Tongue (tissue), 1 donor: ENCODE measurements at regions not wholly inside any gene's neighbourhood (a gene's known extent, or its start where the extent isn't known, plus 50 kb on each side); places are given as distances from the start of the nearest gene placed in this dataset.
A peak's percentile ranks its signal among the peaks of the same experiment; 100 is the strongest.
"Not testable (repeated sequence)": the region's sequence is repeated elsewhere in the genome, so short reads cannot be mapped to it uniquely, and the experiment has no call there.

Experiments used
- DNase-seq: peaks from one replicate; pipeline ENCODE4 v3.0.0-alpha.2; 2015

DNA sequence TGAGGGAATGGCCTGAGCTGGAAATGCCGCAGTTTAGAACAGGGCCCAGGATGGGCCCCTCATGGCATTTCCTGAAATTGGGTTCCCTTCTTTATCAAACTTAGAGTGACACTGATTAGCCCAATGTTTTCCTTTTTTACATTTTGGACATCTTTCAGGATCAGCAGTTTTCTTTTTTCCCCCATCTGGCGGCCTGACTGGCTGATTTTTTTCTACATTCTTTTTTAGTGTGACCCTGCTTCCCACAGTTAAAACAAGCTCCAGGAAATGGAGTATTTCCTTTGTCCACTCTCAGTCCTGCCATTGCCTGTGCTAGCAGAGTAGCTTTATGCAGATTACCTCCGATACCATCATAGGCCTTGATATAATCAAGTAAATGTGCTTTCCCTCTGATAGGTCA lies 185.8 kb upstream of the IGF1 start:
- DNase-seq = not testable (repeated sequence)

DNA sequence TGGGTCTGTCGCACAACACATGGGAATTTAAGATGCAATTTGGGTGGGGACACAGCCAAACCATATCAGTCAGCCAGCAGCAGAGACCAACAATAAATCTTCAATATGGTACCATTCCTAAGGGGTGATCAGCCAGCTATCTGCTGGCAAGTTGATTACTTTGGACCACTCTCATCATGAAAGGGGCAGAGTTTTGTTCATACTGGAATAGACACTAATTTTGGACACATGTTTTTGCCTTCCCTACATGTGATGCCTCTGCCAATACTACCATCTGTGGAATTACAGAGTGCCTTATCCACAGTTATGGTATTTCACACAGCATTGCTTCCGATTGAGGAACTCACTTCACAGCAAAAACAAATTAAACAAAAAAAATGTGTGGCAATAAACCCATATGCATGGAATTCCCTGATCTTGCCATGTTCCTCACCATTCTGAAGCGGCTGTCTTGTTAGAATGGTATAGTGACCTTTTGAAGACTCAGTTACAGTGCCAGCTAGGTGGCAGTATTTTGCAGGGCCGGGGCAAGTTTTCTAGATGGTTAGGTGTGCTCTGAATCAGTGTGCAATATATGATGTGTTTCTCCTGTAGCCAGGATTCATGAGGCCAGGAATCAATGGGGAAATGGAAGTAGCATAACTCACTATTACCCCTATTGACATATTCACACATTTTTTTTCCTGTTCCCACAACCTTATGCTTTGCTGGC lies 179.0 kb upstream of the IGF1 start:
- DNase-seq = no peak

DNA sequence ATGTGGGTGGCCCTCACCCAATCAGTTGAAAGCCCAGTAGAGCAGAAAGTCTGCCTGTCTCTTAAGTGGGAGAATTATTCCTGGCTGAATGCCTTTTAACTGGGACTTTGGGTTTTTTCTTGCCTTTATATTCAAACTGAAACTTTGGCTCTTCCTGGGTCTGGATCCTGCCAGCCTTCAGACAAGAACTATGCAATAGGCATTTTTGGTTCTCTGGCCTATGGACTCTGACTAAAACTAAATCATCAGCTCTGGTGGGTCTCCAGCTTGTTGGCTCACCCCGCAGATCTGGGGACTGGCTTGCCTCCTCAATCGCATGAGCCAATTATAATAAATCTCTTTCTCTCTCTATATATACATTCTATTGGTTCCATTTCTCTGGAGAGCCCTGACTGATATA lies 173.0 kb upstream of the IGF1 start:
- no peak for DNase-seq

DNA sequence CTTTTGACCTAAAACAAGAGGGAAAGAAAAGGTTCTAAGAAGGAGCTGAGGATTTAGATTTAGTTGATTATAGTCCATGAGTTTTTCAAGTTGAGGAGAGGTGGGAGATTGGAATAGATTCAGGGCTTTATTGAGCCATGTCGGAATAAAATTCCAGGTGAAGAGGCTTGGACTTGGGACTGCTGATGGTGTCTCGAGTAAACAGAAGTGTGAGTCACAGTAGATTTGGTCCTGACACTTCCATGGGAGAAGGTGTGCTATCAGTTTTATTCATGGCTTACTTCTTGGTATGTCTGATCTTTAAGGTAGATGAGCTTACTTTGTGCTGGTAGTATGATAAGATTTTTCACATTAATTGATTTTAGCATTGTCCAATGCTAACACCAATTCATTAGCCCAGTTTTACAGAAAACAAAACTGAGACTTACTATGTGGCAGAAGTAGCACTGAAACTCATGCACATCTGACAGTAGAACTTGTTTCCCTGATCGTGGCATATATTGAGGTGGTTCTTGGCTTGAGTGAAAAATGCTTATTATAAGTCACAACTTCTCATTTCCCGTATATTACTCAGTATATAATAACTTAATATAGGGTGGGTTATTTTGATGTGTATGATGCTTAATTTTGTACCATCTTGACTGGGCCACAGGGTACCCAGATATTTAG lies 172.4 kb upstream of the IGF1 start:
- DNase-seq = no peak

DNA sequence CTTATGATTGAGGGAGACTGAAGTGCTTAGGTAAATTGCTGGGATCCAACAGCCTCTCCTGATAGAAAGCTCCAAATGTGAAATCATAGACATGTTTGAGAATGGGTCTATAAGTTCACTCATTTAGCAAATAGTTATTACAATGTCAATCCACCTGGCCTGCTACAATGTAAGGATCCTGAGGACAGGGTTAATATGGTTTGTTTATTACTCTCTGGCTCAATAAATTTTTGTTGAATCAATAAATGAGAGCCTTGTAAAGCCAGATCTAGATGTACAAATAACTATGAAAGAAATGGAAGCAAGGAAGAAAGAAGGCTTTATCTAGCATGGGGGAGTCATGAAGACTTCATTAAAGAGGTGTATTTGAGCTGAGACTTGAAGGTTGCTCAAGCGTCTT lies 165.6 kb upstream of the IGF1 start:
- DNase-seq = no peak

DNA sequence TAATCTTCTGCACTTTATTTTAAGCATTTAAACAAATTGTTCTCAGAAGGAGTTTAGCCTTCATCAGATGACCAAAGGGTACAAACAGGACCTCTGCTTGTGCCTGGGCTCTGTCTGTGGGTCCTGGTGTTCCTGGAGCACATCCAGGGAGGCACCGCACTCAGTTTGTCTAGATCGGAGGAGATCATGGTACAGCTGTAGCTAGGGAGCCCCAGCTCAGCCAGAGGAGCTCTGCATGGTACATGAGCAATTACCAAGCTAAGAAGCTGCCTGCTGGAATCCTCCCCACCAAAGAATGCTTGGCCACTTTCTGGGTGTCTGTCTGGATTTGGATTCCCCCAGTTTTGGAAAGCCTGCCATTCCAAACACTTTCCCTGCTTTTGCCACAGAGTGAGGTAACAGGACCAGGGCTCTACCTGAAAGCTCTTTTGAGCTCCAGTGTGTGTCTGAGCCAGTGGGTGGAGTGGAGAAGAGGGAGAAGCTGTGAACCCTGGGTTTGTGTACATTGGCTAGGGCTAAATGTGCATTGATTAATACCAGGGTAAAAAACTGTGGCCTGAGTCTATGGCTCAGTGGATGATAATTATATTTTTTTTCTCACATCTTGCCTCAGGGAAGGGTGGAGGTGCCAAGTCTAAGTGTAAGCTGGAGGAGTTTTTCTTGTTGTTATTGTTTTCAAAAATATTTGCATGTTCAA lies 163.7 kb upstream of the IGF1 start:
- DNase-seq = no peak

DNA sequence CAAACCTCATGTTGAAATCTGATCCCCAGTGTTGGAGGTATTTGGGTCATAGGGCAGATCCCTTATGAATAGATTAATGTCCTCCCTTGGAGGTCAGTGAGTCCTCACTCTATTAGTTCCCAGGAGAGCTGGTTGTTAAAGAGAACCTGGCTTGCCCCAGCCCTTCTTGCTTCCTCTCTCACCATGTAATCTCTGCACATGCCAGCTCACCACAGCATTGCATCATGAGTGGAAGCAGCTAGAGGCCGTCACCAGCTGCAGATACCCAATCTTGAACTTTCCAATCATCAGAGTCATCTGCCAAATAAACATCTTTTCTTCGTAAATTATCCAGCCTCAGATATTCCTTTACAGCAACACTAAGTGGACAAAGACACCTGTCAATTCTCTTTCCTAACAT lies 161.8 kb upstream of the IGF1 start:
- DNase-seq = no peak

DNA sequence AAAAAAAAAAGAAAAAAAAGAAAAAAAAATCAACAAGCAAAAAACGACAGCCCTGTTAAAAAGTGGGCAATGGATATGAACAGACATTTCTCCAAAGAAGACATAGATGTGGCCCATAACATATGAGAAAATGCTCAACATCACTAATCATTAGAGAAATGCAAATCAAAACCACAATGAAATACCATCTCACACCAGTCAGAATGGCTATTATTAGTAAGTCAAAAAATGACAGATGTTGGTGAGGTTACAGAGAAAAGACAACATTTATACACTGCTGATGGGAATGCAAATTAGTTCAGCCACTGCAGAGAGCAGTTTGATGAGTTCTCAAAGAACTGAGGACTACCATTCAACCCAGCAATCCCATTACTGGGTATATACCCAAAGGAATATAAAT lies 160.3 kb upstream of the IGF1 start:
- not testable (repeated sequence) for DNase-seq

DNA sequence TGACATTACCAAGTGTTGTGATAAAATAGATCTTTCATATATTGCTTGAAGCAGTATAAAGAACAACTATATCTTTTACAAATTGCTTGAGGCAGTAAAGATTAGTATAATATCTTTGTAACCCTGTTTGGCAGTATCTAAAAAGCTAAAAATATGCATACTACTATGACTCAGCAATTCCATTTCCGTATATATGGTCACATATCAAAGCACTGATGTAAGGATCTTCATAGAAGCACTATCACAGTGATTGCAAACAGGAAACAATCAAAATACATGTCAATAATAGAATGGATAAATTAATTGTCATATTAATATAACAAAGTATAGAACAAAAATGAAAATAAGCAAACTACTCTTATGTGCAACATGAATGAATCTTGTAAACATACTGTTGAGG lies 158.4 kb upstream of the IGF1 start:
- DNase-seq = no peak

DNA sequence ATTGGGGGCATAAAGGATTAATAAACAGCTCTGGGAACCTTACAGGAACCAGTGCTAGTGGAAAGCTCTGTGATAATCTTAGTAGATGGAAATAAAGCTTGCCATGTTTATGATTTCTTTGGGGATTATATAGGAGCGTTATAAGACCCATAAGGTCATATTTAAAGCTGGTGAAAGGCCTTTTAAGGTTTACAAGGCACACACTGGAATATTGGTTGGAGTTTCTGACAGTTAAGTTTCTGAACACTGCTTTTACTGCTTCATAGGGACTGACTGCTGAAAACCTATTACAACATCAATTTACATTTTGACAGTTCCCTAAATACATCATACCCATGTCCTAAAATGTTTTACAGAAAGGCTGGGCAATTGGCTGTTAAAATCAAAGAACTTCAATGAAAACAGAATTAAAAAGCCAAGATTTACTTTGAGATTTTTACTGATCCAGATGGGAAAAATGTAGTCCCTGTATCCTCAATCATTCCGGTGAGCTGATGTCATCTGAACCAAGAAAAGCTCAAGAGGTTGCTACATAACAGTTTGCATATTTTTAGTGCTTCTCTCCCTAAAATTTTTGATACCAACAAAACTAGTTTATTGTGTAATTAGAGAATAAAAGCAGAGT lies 153.7 kb upstream of the IGF1 start:
- DNase-seq = no peak

DNA sequence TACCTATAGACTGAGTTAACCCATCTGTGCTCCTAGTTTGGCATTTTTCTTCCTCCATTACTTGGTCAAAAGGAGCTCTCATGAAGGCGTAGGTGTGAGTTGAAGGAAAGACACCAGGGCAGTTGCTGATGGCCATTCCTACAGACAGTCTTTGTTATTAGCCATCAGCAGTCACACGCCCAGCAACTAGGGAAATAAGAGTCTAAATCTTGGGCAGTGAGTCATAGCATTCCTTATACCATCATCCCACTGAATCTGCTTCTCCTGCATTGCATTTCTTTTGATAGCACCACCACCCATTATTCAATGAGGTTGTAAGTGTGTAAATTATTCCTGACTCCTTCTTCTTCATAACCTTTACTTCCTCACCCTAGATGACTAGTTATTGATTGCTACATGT lies 150.9 kb upstream of the IGF1 start:
- DNase-seq = no peak

DNA sequence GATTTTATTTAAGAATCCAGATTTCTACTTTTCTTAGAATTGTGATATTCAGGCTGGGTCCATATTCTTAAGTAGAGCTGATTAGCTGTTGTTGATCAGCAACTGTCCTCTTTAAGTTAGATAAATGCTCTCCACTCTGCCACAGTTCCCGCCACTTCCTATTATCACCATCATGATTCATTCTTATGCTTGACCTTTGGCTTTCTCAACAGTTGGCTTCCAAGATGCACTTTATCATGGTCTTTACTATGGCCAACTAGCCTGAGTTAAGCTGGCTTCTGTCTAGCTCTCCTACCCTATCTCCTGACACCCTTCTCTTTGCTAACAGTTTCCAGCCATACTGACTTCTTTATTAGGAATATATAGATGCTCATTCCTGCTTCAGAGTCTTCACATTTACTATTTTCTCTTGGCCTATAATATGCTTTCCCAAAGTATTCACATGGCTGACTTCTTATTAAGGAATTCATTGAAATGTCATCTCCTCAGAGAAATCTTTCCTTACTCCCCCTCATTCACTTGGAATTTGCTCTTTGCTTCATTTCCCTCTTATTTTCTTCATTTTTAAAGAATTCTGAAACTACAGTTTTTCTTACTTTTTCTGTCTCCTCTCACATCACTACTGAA lies 149.0 kb upstream of the IGF1 start:
- DNase-seq = no peak

DNA sequence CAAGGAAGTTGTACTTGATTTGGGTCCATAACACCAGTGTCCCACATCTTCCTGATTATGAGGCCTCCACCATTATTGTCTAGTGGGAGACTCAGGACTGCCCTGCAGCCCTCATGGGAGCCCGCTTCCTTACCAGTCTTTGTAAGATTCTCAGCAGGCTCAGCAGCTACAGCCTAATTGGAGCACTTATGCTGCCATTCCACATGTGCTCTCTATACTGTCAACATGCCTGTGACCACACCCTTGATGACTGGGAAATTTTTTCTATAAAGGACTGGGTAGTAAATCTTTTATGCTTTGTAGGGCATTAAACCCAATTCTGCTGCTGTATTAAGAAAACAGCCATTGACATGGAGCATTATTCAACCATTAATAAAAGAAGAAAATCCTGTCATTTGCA lies 145.5 kb upstream of the IGF1 start:
- DNase-seq = no peak

DNA sequence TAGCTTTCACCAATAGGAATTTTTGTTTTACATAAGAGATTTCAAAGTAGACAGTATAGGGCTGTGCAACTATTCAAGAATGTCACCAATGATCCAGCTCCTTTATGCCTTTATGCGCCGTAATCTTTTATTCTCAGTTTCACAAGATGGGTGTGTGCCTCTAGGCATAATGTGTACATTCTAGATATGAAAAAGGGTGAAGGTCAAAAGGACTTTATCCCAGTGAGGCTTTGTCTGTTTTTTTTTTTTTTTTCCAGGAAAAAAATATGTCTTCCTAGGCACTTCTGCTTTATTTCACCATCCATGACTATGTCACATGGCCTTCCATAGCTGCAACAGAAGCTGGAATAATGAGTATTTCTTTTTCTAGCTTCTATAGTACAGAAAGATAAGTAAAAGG lies 142.3 kb upstream of the IGF1 start:
- no peak for DNase-seq

DNA sequence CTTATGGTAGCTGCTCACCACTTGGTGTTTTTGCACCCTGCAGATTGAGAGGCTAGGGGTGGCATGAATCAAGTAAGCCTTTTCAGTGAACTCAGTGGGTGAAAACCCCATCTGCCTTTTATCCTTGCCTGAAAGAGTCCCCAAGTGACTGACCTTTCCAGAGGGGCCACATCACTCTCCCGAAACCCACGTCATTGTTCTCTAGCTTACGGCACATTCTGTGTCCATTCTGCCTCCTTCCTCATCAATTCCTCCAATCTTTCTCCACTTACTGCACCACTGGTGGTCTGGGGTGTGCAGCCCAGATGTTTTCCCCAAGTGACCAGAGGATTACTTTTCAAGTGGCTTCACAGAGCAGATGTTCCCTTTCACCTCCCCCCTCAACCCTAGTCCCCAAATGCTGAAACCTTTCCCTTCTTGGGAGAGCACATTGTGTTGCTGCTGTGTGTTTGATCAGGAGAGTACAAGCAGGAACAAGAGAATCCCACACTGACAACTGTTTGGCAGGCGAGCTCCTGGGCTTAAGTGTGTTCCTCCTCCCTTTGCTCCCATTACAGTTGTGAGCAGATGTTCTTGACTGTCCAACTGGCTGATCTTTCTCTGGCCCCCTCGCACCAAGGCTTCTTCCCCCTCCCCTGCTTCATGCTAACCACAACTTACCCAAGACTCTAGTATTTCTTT lies 138.0 kb upstream of the IGF1 start:
- DNase-seq = peak; percentile 88

DNA sequence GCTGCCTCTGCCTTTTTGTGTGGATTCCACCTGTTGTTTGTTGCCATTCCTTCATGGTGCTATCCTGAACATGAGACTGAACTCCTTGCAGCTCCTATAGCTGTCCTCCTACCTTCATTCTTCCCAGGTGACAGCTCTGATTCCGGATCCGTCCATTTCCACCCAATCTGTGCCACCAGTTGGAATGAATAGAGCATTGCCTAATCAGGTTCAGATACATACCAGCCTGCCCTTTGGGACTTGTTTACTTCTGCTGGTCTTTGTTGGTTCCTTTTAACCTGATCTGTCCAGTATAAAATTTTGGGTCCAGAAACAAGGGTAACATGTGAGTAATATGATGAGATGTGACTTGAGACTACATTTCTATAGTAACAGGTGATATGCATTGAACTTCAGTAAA lies 136.3 kb upstream of the IGF1 start:
- no peak for DNase-seq

DNA sequence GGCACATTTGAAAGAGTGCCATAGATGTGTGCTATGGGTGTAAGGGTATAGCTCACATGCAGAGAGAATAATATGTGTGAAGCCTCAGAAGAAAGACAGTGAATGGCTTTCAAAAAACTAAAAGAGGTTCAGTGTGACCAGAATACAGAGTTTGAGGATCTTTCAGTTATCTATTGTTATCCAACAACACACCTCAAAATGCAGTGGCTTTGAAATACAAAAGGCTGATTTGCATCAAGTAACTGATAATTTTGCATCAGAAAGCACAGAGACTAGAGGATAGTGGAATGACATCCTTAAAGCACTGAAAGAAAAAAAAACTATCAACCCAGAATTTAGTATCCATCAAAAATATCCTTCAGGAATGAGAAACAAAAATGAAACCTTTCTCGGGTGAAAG lies 131.6 kb upstream of the IGF1 start:
- DNase-seq = no peak

DNA sequence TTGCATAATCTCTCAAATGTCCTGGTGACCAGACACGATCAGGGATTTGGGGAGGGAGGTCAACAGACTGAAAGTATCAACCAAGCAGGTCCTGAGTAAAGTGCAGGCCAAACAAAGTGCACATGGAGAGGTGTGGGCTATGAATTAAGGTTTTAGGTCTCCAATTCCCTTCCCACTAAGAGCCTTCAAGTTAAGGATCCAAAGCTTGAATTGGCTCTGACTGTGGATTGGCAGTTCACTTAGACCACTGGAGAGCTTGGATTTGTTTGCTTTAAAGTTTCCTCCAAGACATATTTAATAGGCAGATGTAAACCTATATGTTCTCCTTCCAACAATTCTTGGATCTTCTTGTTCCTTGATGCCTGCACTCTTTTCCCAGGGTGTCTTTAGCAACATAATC lies 129.6 kb upstream of the IGF1 start:
- DNase-seq = peak; percentile 80

DNA sequence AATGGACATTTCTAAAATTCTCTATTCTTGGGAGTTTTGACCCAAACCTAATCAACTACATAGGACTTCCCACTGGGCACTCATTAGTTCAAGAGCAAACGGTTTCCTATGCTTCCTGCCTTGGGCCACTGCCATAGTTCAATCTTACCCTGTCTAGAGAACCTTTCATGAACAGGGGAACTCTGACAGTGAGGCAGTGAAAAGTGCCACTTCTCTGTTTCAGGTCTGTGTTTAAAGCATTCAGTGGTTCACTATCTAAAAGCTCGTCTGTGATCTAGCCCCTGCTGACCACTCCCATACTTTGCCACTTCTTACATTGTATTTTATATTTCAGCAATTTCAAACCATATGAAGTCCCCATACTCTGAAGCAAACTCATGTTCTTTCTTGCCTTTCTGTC lies 122.7 kb upstream of the IGF1 start:
- DNase-seq = no peak

DNA sequence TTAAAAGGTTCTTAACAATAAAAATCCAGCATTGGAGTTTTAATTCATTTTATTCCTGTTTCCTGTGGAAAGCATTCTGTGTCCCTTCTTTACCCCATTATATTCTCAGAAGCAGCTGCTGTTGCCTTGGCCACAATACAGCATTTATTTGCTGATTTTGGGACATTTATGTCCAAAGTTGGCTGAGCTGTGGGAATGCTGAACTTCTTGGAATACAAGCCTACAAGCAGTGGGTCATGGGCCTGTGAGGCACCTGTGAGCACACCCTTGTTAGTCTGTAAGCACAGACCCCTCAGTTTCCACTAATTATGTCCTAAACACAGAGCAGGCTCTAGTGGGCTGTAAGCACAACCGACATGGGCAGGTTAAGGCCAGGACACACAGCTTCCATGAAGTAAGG lies 122.2 kb upstream of the IGF1 start:
- peak; percentile 62 for DNase-seq

DNA sequence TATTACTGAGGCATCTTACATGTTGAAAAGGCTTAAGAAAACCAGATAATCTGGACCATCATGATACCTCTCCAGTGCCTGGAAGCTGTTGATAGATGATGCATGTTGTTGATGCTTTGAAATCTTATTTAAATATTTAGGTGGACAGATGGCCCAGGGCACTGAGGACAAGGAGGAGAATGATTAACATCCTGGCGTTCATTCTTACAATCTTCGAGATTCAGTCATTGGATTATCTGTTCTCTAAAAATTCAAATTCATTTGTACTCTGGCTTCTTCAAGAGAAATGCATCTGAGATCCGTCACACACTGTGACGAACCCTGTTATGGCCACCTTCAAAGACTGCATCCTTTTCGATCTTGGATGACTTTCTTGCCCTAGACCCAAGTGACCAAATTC lies 121.3 kb upstream of the IGF1 start:
- DNase-seq = no peak

DNA sequence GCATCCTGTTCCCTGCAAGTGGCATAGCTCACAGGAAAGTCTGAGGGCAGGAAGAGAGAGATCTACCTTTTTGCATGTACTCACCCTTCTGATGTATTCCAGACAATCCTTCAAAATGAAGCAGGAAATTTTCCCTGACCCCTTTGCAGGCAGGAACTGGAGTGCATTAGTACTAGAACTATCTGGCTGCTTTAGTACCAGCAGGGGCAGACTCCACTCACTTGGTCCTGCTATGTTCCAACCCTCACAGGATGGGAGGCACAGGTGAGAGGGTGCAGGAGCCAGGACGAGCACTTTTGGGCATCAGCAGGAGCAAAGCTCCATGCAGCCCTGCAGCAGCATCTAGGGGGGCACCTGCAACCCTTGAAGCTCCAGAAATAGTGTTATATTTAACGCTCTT lies 116.3 kb upstream of the IGF1 start:
- no peak for DNase-seq
